PC-3 (cell line): ENCODE measurements at regions not wholly inside any gene's neighbourhood (a gene's known extent, or its start where the extent isn't known, plus 50 kb on each side); places are given as distances from the start of the nearest gene placed in this dataset.

Experiments used
- EZH2phosphoT487 ChIP-seq: fragments of 300-600 bp; sonication (generic); IDR thresholded peaks from 2 replicates; pipeline ENCODE4 v1.6.1; 2018; ENCODE audit warnings: mild to moderate bottlenecking, antibody characterized with exemption, low read length, borderline replicate concordance
- TF ChIP-seq, protein P1 (sequence below): fragments of 300-600 bp; sonication (generic); conservative IDR thresholded peaks from 2 replicates; pipeline ENCODE4 v1.5.1; 2017; ENCODE audit warnings: antibody characterized with exemption, low read depth, mild to moderate bottlenecking, low read length

DNA sequence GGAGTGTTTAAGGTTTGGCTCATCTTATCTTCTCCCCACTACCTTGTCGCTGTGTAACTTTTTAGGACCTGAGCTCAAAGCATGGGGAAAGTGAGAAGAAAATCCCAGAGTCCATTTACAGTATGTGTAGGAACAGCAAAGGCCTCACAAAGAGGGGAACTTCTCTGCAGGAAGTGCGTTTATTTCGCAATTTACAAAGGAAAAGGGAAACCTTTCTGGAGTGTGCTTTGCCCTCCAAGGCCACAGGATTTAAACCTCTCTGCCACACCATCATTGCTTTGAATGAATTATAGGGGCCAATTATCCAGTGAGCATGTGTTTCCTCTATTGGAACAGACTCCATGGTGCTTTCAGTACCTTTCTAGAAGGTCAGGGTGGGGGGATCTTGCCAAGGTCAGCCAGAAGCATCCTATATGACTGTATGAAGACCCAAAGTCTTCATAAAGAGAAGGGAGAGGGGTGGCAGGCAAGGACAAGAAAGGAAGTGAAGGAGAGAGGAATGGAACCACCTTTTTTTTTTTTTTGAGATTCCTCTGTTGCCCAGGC lies 68.1 kb upstream of the LMO2 start:
- TF ChIP-seq, protein P1, sequence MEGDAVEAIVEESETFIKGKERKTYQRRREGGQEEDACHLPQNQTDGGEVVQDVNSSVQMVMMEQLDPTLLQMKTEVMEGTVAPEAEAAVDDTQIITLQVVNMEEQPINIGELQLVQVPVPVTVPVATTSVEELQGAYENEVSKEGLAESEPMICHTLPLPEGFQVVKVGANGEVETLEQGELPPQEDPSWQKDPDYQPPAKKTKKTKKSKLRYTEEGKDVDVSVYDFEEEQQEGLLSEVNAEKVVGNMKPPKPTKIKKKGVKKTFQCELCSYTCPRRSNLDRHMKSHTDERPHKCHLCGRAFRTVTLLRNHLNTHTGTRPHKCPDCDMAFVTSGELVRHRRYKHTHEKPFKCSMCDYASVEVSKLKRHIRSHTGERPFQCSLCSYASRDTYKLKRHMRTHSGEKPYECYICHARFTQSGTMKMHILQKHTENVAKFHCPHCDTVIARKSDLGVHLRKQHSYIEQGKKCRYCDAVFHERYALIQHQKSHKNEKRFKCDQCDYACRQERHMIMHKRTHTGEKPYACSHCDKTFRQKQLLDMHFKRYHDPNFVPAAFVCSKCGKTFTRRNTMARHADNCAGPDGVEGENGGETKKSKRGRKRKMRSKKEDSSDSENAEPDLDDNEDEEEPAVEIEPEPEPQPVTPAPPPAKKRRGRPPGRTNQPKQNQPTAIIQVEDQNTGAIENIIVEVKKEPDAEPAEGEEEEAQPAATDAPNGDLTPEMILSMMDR, result no peak
- TF ChIP-seq EZH2phosphoT487, result no peak
